C4-2B (cell line): ENCODE measurements at regions not wholly inside any gene's neighbourhood (a gene's known extent, or its start where the extent isn't known, plus 50 kb on each side); places are given as distances from the start of the nearest gene placed in this dataset.

Experiments used
- H3K27ac ChIP-seq: fragments of 450-650 bp; 2 replicates; pipeline ENCODE4 v1.5.1; 2017
- CTCF ChIP-seq: fragments of 450-650 bp; conservative IDR thresholded peaks from 2 replicates; pipeline ENCODE4 v1.5.1; 2017; ENCODE audit warnings: mild to moderate bottlenecking
- ZFX ChIP-seq: fragments of 450-650 bp; IDR thresholded peaks from 2 replicates; pipeline ENCODE4 v1.6.1; 2017

- H3K27ac ChIP-seq: no peak overlapping the region
- no peak for TF ChIP-seq CTCF
- TF ChIP-seq ZFX: no peak
These were observed 407.1 kb upstream of the LRRC4C start for GRCh38 chr11:41866525-41866924.

- H3K27ac ChIP-seq: no peak overlapping the region
- TF ChIP-seq CTCF: no peak
- no peak for TF ChIP-seq ZFX
These were observed 409.2 kb upstream of the LRRC4C start for GRCh38 chr11:41868606-41869005.

GRCh38 chr11:41872426-41872825 lies 413.0 kb upstream of the LRRC4C start:
- no peak overlapping the region for H3K27ac ChIP-seq
- TF ChIP-seq CTCF (no peak), ZFX (no peak)

- no peak overlapping the region for H3K27ac ChIP-seq
- TF ChIP-seq CTCF: no peak
- TF ChIP-seq ZFX: no peak
These were observed 413.4 kb upstream of the LRRC4C start for GRCh38 chr11:41872870-41873269.

GRCh38 chr11:41878095-41878494 lies 418.6 kb upstream of the LRRC4C start:
- H3K27ac ChIP-seq: no peak overlapping the region
- no peak for TF ChIP-seq ZFX
- TF ChIP-seq CTCF: no peak

- no peak for TF ChIP-seq ZFX
- TF ChIP-seq CTCF: no peak
- H3K27ac ChIP-seq: no peak overlapping the region
These were observed 419.8 kb upstream of the LRRC4C start for GRCh38 chr11:41879214-41879613.

- no peak for TF ChIP-seq ZFX
- TF ChIP-seq CTCF: no peak
- H3K27ac ChIP-seq: no peak overlapping the region
These were observed 435.6 kb upstream of the LRRC4C start for GRCh38 chr11:41895081-41895480.
